NOMO-1 treated with DMSO at 0.1 percent for 48 hours (cell line): ENCODE measurements at regions not wholly inside any gene's neighbourhood (a gene's known extent, or its start where the extent isn't known, plus 50 kb on each side); places are given as distances from the start of the nearest gene placed in this dataset.

Source experiments
- DNase-seq: peaks from one replicate; lab custom pipeline; 2025; ENCODE audit not compliant: unreplicated experiment; lab: John Stamatoyannopoulos, UW

DNA sequence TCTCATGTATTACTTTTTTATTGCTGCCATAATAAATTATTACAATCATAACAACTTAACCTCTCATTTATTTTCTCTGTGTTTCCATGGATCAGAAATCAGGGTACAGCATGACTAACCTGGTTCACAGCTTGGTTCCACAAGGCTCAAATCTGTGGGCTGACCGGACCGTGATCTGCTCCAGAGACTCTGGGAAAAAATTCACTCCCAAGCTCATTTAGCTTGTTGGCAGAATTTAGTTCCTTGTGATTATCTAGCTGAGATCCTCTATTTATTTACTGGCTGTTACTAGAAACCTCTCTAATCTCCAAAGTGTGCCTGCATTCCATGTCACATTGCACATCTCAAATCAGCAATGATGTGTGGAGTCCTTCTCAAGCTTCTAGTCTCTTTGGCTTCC lies 386.6 kb downstream of the DIPK2A start:
- DNase-seq: no peak

GRCh38 chr3:144361002-144361401 lies 389.4 kb downstream of the DIPK2A start:
- no peak for DNase-seq

- no peak for DNase-seq
Measured at GRCh38 chr3:144362126-144362525, 390.5 kb downstream of the DIPK2A start.

DNA sequence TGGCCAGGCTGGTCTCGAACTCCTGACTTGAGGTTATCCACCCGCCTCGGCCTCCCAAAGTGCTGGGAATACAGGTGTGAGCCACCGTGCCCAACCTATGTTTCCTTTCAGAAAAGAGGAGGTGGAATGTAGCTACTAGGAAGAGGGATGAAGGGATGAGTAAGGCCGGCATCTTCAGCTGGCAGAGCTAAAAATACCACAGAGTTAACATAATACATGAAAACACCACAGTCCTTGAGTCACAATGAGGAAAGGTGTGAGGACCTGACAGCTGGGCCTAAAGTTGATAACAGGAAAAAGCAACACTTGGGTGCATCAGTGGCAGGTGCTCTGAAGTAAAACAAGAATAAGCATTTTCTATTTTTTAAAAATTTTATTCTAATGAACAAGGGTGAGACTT lies 392.2 kb downstream of the DIPK2A start:
- no peak for DNase-seq

GRCh38 chr3:144364737-144365136 lies 393.1 kb downstream of the DIPK2A start:
- DNase-seq: no peak

DNA sequence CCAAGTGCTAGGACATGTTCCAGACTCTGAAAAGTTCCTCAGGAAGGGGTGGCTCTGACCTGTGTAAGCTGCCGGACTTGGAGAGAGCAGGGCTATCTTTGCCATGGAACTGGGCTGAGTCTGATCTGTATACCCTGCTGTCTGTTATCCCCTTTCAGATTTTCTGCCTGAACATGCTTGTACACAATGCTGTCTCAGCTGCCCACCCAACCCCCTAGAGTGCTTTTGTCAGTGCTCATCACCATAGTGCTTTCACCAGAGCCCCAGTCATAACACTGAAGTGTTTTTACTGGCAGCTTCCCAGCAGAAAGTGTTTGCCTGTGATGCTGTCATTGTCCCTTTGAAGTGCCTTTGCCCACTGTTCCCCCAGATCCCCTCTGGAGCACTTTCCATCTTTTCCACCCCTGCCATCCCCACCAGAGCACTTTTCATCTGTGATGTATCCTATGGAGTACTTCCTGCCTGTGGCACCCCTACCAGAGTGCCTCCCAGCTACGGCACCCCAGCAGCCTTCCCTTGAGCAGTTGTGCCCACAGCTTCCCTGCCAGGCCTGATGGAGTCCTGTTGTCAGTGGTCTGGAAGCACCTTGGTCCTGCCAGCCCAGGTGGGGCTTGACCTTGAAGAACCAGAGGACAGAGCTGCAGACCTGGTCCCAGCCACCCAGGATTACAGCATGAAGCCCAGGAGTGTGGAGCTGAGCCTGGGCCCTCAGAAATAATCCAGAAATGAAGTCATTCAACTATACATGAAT lies 397.7 kb downstream of the DIPK2A start:
- DNase-seq: no peak

- DNase-seq: no peak
Measured at GRCh38 chr3:144375088-144375487, 403.5 kb downstream of the DIPK2A start.

GRCh38 chr3:144380849-144381248 lies 409.2 kb downstream of the DIPK2A start:
- no peak for DNase-seq

- DNase-seq: no peak
Measured at GRCh38 chr3:144381607-144382006, 410.0 kb downstream of the DIPK2A start.

- DNase-seq: no peak
Measured at GRCh38 chr3:144384241-144384979, 412.8 kb downstream of the DIPK2A start.

DNA sequence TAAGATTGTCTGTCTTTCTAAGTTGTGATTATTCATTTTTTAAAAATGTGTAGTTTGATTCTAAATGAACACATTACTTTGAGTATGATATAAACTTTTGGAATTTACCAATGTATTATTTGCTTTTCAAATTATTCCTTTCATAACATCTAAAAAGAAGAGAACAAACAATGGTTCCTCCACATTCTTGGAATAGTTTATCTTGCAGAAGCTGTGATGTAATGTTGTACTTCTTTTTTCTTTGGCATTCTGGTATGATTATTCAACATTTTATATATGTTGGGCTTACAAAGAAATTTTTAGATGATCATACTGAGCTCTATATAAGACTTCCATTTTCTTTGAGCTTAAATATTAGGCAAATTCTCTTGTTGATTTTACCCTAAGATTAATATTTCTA lies 419.2 kb downstream of the DIPK2A start:
- no peak for DNase-seq

- no peak for DNase-seq
Measured at GRCh38 chr3:144391236-144391635, 419.6 kb downstream of the DIPK2A start.

- no peak for DNase-seq
Measured at GRCh38 chr3:144394032-144394431, 422.4 kb downstream of the DIPK2A start.

- DNase-seq: no peak
Measured at GRCh38 chr3:144402430-144402829, 430.8 kb downstream of the DIPK2A start.

GRCh38 chr3:144403040-144403457 lies 431.4 kb downstream of the DIPK2A start:
- DNase-seq: no peak

DNA sequence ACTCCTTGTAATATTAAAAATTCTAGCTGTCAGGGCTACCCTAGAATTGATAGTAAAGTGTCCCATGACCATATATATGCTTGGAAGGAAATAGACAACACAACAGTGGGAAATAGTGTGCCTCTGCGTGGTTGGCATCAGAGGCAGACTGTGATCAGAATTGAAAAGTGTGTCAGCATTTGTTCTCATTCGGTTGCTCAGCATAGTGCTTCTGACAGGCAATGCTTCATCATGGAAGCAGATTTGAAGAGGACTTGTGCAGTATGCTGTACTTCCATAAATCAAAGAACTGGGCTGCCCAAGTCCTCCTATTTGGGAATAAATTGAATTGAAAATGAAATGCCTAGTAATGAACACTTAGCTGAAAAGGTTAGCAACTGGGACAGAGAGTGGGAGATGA lies 435.7 kb downstream of the DIPK2A start:
- DNase-seq: no peak

GRCh38 chr3:144409319-144409718 lies 437.7 kb downstream of the DIPK2A start:
- no peak for DNase-seq

- DNase-seq: no peak
Measured at GRCh38 chr3:144413068-144413467, 441.4 kb downstream of the DIPK2A start.

DNA sequence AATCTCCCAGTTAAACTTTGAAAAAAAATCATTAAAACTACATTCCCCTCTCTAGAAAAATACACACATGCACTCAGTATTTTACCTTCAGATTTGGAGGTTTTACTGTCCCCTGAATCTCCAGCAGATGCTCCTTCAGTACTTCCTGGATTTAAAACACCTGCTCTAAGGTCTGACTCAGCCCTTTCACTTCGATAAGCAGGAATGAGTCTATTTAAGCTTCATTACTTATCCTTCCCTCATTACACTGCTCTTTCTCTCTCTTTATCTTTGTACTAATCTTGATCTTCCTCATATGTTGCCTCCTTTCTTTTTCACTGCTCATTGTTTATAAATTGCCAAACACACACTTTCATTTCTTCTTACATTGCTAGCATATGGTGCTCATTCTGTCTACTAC lies 443.9 kb downstream of the DIPK2A start:
- peak; percentile 48 for DNase-seq

GRCh38 chr3:144424606-144425005 lies 453.0 kb downstream of the DIPK2A start:
- DNase-seq: no peak

GRCh38 chr3:144426366-144426765 lies 454.7 kb downstream of the DIPK2A start:
- DNase-seq: no peak

GRCh38 chr3:144426967-144427366 lies 455.3 kb downstream of the DIPK2A start:
- no peak for DNase-seq

- DNase-seq: peak; percentile 20
Measured at GRCh38 chr3:144429719-144430121, 458.1 kb downstream of the DIPK2A start.
